GM23338 (cell line): ENCODE measurements at regions not wholly inside any gene's neighbourhood (a gene's known extent, or its start where the extent isn't known, plus 50 kb on each side); places are given as distances from the start of the nearest gene placed in this dataset.

Source experiments
- ETS1 ChIP-seq: IDR thresholded peaks from 2 replicates; pipeline ENCODE4 v1.6.1; 2016; ENCODE audit warnings: antibody characterized with exemption
- NANOG ChIP-seq: IDR thresholded peaks from 2 replicates; pipeline ENCODE4 v1.6.1; 2016; ENCODE audit warnings: antibody characterized with exemption, borderline replicate concordance
- REST ChIP-seq: IDR thresholded peaks from one replicate; pipeline ENCODE4 v1.6.1; 2018; ENCODE audit warnings: antibody characterized with exemption; ENCODE audit not compliant: unreplicated experiment
- STAT1 ChIP-seq: IDR thresholded peaks from one replicate; pipeline ENCODE4 v1.6.1; 2016; ENCODE audit warnings: antibody characterized with exemption; ENCODE audit not compliant: unreplicated experiment
- ZNF114 ChIP-seq: fragments of 250-450 bp; sonication (Bioruptor Pico); IDR thresholded peaks from 2 replicates; pipeline ENCODE4 v1.5.0; 2020; ENCODE audit warnings: mild to moderate bottlenecking, moderate library complexity
- ZNF462 ChIP-seq: fragments of 250-450 bp; sonication (Bioruptor Pico); IDR thresholded peaks from 2 replicates; pipeline ENCODE4 v1.5.0; 2020; ENCODE audit warnings: mild to moderate bottlenecking, moderate library complexity

DNA sequence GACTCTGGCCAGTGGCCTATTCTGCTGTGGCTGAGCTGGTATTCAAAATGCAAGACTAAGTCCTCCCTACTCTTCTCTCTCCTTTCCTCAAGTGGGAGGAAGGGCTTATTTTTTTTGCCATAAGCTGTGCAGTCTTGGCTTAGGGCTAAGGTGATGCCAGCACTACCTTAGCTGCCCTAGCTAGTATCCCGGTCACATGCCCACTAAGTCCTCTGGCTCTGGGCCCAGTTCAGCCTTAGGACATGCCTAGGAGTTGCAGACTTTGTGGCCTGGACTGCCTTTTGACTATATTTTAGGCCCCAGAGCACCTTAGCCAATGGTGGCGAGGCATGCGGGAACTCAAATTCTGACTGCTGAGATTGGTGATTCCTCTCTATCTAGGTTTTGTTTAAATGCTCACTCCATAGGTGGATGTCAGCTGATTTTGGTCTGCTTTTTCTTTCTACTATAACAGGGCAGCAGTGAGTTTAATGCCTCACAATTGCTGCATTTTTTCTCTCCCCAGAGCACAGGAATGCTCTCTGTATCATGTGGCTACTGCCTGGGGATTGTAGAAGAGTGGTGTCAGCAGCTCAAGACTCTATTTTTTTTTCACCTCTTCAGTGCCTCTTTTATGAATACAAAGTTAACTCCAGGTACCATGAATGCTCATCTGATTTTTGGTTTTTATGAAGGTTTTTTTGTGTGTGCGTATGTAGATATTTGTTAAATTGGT, 472.9 kb upstream of the GRID2 start (continued):
- TF ChIP-seq ZNF462 (CRISPR knock-in tag) = no peak
- no peak for TF ChIP-seq ZNF114 (CRISPR knock-in tag)
- no peak for TF ChIP-seq REST
- TF ChIP-seq ETS1 = no peak
- no peak for TF ChIP-seq STAT1
- no peak for TF ChIP-seq NANOG
